IPS-11a (cell line): ENCODE measurements at regions not wholly inside any gene's neighbourhood (a gene's known extent, or its start where the extent isn't known, plus 50 kb on each side); places are given as distances from the start of the nearest gene placed in this dataset.

ENCODE experiments used
- H3K4me3 ChIP-seq: one replicate; pipeline ENCODE4 v1.5.1; 2013; ENCODE audit warnings: low read depth, low read length, control low read depth

DNA sequence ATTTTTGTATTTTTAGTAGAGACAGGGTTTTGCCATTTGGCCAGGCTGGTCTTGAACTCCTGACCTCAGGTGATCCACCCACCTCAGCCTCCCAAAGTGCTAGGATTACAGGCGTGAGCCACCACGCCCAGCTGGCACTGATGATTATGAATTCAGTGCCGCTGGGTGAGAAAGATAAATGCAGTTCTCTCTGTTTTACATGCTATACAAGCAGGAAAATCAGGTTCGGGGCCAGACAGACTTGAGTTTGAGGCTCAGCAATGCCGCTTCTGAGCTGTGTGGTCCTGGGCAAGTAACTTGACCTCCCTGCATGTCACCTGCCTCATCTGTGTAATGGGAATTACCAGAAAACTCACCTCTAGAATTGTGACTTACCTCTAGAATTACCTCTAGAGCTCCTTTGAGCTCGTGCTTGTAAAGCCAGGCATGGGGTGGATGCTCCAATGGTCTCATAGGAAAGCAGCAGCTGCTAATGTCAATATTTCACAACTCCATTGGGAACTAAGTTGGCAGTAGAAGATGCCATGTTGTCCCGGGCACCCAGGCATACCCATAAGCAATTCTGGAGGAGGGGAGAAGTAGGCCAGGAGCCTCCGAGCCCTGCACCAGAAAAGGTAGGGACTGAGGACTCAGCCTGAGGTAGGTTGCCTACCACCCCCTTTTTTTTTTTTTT, 119.8 kb upstream of the SLC25A33 start:
- H3K4me3 ChIP-seq: no peak overlapping the region

DNA sequence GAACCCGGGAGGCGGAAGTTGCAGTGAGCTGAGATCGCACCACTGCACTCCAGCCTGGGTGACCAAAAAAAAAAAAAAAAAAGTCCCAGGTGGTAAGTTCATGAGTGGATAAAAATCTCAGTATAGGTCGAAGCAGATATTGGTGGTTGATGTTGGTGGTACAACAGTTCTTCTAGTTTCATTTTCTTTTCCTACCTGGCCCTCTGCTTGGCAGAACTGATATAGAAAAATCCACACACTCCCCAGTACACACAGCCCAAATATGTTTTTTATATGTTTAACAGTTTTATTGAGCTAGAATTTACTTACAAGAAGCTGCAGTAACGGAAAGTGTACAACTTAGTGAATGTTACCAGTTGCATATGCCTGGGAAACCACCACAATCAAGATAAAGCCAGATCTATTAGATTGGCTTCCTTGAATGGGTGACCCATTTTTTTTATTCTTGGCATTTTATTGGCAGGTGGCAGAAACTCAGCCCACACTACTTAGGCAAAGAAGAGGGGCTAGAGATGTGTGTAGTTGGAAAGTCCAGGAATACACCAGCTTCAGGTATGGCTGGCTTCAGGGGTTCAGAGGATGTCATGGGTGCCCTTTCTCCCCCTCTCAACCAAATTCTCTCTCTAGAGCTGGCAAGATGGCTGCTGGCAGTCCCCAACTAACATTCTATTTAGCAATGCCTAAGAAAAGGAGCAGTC, 118.3 kb upstream of the SLC25A33 start:
- no peak overlapping the region for H3K4me3 ChIP-seq

DNA sequence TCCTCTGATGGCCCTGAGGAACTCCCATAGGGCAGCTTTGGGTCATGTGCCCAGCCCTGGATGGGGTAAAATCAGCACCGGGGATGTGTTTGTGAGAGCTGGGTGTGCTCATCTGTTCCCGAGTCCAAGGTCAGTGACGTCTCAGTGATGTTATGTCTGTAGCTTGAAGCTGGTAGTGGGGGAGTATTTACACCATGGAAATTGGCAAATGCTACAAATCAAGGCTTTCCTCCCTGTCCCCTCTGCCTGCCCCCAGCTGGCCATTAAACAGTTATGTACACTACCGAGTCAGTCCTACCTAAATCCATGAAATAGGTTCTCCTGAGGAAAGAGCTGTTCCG, 117.8 kb upstream of the SLC25A33 start:
- H3K4me3 ChIP-seq: no peak overlapping the region

DNA sequence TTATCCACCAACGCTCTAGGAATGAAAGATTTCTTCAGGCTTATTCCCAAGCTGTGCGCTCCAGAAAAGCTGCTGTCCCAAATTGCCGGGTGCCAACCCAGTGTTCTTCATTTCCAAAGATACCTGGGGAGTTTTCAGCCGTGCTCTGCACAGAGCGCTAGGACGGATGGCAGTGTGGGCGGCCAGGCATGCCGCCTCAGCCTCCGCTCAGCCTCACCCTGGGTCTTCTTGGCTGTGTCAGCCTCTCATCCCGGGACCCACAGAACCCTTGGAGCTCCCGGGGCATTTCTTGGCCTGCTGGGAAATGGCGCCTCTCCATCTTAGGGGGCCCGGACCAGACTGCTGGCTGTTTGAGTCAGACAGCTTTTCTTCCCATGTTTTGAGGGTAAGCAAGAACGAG, 116.9 kb upstream of the SLC25A33 start:
- H3K4me3 ChIP-seq: no peak overlapping the region

DNA sequence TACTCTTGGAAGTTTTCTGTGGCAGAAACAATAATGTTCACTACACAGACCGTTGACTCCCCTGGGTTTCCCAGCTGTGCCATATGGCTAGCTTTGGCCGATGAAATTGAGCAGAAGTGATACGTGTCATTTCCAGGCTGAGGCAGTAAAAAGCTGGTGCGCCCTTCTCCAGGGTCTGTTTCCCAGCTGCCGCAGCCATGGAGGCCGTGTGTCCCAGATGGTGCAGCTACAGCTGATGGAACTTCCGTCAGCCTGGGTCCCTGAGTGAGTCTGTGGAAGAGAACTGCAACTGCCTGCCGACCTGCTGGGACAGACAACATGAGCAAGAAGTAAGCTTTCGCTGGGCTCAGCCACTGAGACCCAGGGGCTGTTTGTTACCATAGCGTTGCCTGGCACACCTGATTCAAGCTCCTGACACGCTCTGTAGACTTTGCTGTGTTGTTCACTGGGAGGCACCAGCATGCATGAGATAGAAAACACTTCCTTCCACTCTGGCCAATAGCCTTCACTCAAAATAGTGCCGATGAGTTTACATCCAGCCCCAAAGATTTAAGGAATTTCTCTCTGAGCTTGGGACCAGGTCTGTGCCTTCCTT, 116.3 kb upstream of the SLC25A33 start:
- no peak overlapping the region for H3K4me3 ChIP-seq

DNA sequence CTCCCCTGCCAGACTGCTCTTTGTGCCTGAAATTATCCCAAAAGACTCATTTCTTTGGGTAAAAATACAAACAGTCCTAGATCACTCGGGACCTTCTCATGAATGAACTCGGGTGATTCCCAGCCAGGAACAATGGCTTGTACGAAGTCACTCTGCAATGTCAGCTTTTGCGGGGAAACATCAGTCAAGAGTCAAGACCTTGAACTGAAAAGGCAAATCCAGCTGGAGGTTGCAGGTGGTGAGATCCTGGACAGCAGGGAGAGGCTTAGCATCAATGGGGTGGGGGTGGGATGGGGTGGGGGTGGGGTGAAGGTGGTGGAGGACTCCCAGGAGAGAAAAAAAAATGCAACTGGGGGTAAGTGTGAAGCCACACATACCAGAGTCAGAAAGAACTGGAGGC, 115.0 kb upstream of the SLC25A33 start:
- H3K4me3 ChIP-seq: no peak overlapping the region

DNA sequence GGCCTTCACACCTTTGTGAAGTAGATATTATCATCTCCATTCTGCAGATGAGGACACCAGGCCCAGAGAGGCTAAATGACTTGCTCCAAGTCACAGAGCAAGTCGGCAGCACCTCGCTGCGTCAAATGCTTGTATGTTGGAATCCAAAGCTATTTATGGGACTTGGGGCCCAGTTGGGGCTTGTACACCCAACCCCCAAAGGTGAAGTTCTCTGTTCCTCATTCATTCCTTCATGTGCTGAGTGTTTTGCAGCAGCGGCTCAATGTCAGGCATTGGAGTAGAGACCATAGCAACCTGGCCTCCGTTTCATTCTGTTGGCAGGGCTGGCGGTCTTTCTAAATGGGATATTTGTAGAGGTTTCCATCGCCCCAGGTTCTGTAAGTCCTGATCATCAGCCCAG, 113.4 kb upstream of the SLC25A33 start:
- H3K4me3 ChIP-seq: no peak overlapping the region

DNA sequence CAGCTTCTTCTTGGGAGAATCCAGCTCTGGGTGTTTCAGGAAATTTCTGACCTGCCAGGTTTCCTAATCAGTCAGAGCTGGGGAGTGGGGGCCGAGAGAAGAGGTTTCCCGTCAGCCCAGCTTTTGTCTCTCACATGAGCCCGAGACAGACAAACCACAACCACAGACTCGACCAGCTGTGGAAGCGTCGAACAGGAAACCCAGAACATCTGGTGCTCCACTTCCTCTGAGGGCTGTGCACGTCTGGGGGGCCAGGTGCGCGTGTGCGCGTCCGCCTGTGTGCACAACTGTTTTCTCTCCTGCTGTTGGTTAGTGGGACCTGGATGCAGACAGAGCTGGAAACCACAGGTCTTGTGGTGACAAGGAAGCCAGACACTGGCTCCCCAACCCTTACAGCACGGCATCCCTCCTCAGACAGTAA, 113.0 kb upstream of the SLC25A33 start:
- no peak overlapping the region for H3K4me3 ChIP-seq

DNA sequence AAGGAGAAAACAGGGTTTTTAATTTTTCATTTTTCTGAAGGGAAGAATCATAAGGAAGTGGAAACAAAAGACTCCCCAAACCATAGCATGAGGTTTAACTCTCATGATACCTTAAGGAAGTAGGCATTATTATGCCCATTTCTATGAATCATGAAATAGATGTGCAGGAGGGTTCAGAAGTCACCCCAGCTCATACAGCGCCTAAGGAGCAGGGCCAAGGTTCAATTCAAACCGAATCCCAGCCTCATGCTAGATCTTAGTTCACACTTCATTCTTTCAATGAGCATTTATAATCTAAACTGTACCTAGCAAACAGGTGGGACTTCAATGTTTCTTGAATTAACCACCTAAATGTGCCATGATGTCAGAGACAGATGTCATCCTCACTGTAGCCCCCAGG, 111.9 kb upstream of the SLC25A33 start:
- no peak overlapping the region for H3K4me3 ChIP-seq

DNA sequence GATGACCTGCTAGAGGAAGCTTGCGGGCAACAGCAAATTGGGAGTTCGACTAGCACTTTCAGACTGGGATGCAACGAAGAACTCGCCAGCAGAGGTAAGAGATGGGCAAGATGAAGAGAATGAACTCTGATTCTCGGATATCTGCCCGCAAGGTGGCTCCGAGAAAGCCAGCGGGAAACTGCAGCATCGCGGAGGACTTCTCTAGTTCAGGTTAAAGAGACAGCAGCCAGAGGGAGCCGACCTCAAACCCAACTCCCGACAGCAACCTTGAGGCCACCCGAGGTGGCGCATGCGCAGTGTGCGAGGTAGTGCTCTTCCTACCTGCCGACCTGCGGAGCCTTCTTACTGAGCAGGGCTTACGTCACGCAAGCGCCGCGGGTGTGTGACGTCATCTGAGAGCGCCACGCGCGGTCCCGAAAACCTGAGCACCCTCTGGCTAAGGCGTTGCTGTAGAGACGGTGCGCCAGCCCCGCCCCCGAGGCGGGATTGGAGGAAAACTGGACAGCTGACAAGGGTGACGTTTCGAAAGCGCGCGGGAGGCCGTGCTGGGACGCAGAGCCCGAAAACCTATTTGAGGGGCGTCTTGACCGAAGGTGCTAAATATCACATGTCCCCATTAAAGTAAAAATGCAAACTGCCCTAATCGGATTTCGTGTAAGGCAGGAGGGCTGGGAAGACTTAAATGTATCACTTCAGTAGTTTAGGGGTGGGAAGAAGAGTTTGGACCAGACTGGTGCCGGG, 110.5 kb upstream of the SLC25A33 start:
- peak overlapping the region; percentile 68 for H3K4me3 ChIP-seq

DNA sequence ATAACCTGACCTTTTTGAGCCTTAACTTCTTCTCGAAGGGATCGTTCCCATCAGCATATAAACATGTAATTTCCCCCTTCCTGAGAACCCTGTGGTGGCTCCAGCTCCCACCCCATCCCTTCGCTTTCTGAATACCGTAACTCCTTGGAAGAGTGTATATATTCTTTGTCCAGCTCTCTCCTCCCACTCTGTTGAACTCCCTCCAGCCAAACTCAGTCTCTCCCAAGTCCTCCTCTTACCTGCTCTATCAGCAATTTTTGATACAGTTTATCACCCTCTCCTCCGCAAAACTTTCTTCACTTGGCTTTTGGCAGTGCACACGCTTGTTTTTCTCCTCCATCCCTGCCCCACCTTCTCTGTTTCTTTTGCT, 109.9 kb upstream of the SLC25A33 start:
- peak overlapping the region; percentile 68 for H3K4me3 ChIP-seq

DNA sequence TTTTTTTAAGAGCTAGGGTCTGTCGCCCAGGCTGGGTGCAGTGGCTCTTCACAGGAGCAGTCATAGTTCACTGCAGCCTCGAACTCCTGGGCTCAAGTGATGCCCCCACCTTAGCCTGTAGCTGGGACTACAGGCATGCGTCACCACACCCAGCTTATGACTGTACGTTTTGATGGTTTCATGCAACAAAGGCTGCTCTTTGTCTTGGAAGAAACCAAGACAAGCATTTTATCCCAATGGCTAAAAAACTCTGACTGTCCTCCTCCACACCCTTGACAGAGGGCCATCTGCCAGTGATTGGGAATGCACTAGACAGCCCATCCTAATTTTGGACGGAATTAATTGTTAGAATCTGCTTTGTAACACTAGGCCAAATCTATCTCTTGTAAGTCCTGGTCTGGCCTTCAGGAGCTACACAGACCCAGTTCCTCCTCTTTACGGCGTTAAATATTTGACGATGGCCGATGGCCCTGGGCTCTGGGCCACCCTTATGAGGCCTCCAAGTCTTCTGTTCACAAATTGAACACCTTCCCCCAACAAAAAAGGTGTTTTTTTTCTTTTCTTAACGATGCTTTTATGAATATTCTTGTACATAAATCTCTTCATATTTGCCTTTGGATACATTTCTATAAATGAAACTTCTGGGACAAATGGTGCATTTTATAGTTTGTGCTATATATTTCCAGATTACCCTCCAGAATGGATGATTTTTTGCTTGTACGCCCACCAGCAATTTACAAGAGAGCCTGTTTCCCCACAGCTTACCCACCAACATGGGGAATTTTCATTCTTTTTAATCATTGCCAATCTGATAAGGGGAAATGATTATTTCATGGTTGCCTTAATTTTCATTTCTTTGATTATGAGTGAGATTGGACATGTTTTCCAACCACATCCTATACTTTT, 104.8 kb upstream of the SLC25A33 start:
- H3K4me3 ChIP-seq: no peak overlapping the region

DNA sequence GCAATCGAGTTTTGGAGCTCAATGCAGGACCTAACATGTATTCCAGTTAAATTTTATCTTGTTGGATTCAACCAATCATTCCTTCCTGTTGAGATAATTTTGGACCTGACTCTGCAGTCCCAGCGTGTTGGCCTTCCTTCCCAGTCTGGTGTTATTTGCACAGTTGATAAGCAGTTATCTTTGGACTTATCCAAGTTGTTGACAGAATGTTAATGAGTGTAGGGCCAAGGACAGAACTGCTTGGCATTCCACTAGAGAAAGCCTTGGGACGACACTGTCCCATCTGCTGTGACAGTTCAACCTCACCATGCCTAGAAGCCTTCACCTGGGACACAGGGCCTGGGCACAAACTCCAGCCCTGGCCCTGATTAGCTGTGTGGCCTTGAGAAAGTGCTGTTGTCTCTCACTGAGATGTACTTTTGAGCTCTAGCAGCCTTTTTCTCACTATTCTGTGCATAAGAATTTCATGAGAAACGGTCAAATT, 104.1 kb upstream of the SLC25A33 start:
- H3K4me3 ChIP-seq: no peak overlapping the region

DNA sequence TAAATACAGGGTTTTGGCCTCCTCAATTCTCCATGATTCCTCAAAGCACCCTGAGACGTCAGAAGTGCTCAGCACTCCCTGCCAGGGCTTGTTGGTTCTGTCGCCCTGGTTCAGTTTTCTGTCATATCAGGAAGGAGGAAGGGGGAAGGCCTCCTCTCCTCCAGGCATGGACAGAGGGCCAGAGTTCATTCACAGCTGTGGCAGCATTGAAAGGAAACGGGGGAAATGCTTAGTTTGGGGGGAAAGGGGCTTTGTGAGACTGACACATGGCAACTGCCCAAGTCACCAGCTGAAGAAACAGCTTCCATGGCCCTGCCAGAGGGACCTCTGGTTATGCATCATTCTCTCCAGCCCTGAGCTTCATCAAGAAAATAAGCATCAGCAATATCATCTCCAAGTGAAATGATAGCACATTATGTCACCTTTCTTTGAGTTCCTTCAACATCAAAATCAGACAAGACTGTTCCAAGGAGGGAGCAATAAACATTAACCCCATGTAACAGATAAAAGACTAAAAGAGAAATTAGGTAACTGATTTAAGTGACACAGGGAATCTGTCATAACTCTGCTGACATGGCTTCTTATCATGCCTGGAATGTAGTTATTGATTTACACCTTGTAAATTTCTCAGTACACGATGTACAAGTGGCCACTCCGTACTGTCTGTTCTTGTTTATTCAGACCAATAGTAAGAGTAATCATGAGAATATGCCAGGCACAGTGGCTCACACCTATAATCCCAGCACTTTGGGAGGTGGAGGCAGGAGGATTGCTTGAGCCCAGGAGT, 103.2 kb upstream of the SLC25A33 start:
- no peak overlapping the region for H3K4me3 ChIP-seq

DNA sequence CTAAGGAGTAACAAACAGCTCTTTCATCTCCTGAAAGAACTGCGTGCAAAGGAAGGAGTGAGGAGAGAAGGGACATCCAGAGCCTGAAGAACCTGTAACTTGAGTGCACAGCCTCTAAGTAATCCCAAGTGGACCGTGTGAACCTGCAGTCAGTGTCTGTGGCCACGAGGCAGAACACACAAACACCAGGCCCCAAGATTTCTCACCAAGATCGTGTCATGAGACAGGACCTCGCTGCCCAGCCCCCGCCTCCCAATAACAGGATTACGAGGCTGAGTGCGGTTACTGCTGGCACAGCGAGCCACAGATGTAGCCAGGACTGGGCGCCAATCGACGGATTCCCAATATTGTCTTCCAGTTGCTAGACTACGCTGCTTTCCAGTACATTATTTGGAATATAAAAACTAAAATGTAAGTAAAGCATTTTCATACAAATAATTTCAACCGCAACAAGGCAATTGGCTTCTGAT, 101.3 kb upstream of the SLC25A33 start:
- no peak overlapping the region for H3K4me3 ChIP-seq

DNA sequence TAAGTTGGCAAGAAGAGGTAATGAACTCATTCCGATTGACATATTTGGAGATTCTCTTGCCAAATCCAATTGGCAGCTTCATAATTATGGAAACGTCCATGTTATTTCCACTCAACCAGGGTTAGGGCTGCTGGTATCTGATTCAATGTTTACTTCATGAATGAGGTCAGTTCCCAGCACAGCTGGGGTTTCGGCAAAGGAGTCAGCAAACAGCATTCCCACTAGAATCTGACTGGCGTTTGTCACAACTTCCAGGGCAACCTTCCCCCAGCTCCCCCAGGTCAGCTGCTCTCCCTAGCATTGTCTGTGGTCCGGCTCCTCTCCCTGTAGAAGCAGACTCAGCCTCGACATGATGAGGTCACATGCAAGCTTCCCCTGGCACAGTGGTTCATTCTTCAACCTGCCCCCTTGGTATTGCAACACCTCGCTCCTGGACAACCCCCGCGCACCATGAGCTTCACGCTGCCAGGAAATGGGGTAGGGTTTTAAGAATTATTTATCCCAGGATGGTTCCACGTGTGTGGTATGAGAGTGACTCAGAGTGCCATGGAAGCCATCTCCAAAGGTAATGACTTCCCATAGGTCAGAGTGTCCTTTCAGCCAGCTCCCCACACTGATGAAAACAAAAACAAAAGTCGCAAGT, 100.7 kb upstream of the SLC25A33 start:
- H3K4me3 ChIP-seq: no peak overlapping the region

DNA sequence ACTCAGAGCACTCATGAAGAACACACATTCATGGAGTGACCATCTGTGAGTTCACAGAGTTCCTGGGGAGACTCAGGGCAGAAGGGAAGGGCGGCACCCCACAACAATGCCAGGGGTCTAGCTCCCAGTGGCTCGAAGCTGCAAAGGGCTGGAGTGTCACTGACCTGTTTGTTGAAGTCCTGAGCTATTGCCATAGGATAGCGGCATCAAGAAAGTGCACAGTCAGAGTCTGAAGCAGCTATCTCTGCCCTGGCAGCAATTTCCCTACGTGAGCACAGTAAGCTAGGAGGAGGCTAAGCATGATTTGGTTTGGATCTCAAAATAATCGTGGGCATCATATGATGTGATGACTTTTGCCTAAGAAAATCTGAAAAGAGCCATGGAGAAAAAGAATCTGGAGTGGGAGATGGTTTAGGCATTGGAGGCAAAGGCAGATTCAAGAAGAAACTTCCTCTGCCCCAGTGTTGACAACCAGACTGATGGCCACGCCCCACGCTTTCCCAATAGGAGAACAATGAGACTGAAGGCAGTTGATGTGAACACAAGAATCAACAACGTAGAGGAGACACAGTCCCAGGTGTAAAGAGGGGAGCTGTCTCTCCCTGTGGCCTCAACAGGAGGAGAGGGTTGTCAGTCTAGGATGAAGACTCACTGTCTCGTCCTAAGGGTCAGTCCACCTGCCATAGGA, 100.0 kb upstream of the SLC25A33 start:
- no peak overlapping the region for H3K4me3 ChIP-seq

DNA sequence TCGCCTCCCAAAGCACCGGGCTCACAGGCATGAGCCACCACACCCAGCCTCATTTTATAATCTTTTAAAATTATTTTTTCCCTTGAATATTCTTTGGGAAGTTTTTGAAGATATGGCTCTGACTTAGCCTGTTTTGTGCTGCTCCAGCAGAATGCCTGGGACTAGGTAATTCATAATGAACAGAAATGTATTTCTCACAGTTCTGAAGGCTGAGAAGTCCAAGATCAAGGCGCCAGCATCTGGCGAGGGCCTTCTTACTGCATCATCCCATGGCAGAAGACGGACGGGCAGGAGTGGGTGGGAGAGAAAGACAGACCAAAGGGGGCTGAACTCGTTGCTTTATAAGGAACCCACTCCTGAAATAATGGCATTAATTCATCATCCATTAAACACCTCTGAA, 99.0 kb upstream of the SLC25A33 start:
- no peak overlapping the region for H3K4me3 ChIP-seq

DNA sequence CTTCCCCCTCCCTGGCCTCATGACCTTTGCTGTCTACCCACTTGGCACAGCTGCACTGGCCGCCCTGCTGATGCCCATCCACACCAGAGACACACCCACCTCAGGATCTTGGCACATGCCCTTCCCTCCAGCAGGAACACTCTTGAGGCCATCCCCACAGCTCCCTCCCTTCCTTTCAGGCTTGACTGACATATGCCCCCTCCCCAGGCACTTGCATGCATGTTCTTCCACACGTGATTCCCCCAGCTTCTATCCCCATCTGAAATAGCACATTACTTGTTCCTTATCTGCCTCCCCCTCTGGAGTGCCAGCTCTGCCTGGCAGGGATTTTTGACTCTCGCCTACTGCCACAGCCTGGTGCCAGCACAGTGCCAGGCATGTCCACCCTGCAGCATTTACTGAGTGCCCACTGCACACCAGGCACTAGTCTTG, 98.5 kb upstream of the SLC25A33 start:
- no peak overlapping the region for H3K4me3 ChIP-seq
